ENCODE measurements at regions not wholly inside any gene's neighbourhood (a gene's known extent, or its start where the extent isn't known, plus 50 kb on each side); places are given as distances from the start of the nearest gene placed in this dataset.

DNA sequence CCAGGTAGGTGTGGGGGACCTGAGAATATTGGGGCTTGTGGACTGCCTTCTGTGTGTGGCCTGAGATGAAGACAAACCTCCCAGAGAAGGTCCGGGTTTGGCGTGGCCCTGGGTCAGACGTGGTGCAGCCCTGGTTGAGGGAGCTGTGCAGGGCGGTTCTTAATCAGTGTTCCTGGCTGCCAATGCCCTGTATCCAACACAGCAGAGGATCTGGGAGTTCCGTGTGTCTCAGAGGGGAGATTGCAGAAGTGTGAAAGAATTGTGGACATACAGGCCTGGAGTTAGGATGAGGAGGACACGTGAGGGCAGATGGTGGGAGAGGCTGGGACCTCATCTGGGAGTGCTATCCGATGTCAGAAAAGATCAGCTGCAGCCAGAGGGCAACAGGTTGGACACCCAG lies 102.0 kb upstream of the NECTIN1 start:
- TF ChIP-seq POLR2A (IDR thresholded peaks at IDR 0.05): no peak
- TF ChIP-seq, protein P1, sequence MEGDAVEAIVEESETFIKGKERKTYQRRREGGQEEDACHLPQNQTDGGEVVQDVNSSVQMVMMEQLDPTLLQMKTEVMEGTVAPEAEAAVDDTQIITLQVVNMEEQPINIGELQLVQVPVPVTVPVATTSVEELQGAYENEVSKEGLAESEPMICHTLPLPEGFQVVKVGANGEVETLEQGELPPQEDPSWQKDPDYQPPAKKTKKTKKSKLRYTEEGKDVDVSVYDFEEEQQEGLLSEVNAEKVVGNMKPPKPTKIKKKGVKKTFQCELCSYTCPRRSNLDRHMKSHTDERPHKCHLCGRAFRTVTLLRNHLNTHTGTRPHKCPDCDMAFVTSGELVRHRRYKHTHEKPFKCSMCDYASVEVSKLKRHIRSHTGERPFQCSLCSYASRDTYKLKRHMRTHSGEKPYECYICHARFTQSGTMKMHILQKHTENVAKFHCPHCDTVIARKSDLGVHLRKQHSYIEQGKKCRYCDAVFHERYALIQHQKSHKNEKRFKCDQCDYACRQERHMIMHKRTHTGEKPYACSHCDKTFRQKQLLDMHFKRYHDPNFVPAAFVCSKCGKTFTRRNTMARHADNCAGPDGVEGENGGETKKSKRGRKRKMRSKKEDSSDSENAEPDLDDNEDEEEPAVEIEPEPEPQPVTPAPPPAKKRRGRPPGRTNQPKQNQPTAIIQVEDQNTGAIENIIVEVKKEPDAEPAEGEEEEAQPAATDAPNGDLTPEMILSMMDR (IDR thresholded peaks at IDR 0.05): no peak

Measured in Peyer's patch (tissue), 4 donors.